ENCODE measurements at regions not wholly inside any gene's neighbourhood (a gene's known extent, or its start where the extent isn't known, plus 50 kb on each side); places are given as distances from the start of the nearest gene placed in this dataset.
"Not testable (repeated sequence)": the region's sequence is repeated elsewhere in the genome, so short reads cannot be mapped to it uniquely, and the experiment has no call there.

DNA sequence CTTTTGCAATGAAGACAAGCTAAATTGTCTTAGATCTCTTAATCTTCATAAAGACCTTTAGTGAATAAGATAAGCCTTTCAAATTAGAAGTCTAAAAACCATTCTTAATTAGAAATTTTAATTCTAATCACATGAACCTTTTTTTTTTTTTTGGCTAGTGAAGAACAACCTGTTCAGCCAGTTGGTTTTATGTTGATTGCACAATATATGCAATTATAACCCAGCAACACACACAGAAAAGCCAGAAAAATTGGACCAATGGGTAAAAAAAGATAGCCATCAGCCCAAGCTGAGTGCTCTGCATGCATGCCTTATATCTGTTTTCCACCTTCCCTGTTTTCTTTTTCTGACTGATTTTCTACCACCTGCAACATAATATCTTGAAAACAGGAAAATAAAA is 252.2 kb downstream of the SYT10 start:
- DNase-seq, result no peak

DNA sequence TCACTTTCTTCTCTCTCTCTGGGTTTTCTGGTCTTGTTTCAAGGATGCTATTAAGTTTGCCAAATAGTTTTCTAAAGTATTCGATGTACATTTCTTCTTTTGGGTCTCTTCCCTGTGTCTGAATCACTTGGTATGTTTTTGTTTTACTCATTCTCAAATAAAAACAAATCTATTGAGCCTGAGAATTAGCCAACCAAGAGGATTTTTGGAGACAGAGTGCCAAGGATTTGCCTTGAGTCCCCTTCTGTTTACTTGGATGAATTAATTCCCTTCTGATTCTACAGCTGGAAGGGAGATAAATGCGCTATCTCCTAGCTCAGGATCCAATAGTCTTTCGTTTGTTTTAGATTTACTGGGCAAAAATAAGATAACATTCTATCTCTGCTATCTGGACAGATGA is 255.5 kb downstream of the SYT10 start:
- no peak for DNase-seq

DNA sequence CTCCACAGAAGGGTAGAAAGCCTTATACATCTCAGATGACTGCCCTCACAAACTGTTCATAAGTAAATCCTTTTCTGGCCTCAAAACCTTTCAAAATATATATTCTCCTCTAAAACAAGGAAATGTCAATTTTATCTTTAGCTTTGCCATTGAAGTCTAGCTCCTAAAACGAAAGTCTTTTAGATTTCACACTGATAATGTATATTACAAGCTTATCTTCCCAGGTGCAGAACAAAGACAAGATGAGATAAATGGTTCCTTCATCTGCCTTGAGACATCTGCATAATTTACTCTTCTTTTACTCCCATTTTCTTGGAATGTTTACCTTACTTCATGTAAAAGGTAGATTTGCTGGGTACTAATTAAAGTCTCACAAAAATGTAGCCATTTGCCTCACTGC is 257.1 kb downstream of the SYT10 start:
- no peak for DNase-seq

DNA sequence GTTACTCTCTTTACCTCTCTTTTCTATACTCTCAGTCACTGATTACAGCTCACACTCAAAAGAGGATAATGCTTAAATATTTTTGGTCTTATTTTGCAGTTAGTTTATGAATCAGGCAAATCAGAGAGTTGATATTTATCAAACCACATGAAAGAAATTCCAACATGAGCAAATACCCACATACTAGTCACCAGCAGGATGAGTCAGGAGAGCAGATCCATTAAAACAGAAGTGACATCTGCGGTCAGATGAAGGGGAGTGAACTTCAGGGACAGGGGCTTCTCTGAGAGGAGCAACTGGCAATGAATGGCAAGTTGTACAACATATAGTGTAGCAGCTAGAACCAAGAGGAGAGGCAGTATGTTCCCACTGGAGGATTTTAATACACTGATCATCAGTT is 258.7 kb downstream of the SYT10 start:
- no peak for DNase-seq

DNA sequence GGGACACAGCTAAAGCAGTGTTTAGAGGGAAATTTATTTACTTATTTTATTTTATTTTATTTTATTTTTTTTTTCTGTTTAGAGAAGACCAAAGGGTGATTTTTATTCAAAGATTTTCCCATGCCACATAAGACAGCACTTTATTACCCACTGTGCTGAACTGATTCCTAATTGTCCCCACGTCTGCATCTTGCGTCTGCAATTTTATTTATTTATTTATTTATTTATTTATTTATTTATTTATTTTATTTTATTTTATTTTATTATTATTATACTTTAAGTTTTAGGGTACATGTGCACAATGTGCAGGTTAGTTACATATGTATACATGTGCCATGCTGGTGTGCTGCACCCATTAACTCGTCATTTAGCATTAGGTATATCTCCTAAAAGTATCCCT is 269.7 kb upstream of the PKP2 start:
- not testable (repeated sequence) for DNase-seq

DNA sequence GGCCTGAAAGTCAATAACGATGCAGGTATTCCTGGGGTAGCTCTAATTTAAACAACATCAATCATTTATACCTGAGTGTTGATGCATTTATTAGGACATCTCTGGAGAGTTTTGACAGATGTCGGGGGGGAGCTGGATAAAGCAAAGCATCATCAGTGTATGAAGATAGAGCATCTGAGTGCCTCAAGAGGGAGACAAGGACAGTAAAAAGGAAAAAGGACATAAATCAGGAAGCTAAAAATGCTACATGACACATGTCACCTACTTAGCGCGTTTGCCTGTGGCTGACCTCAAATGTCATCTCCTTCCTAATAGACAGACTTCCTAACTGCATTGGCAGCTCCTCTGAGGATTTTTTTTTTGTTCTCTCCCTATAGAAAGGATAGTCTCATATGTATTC is 259.5 kb upstream of the PKP2 start:
- DNase-seq, result no peak

DNA sequence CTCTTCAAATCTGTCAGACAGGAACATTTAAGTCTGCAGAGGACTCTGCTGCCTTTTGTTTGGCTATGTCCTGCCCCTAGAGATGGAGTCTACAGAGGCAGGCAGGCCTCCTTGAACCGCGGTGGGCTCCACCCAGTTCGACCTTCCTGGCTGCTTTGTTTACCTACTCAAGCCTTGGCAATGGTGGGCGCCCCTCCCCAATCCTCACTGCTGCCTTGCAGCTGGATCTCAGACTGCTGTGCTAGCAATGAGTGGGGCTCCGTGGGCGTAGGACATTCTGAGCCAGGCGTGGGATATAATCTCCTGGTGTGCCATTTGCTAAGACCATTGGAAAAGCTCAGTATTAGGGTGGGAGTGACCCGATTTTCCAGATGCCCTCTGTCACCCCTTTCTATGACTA is 250.7 kb upstream of the PKP2 start:
- DNase-seq, result not testable (repeated sequence)

DNA sequence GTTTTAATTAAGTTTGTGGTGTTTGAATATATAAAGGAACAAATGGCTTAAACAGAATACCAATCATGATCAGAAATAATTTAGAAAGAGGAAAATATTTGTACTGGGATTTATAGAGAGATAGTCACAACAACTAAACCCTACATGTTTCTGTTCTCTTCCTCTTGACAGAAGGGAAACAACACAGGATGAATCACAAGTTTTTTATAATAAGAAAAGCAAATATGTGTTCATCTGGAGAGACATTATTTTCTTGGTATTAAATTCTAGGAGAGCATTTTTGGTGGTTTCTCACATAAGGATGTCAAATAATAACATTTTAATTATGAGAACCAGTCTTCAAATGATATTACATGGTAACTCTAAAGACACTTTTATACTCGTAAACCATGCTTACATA is 232.9 kb upstream of the PKP2 start:
- DNase-seq, result no peak

DNA sequence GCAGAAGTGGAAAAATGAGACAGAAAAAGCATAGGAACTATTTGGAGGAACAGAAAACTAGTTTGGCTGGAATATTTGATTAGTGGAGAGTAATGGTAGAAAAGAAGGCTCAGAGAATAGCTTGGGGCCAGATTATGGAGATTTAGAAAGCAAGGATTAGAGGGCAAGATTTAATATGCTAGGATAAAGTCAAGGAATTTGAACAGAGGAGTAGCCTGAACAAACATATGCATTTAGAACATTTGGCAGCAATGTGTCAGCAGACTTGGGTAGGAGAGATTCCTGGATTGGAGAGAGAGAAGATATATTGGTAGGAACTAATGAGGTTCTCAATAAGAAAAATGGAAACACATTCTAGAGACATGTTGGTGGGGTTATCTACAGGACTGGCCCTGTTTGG is 229.2 kb upstream of the PKP2 start:
- no peak for DNase-seq

DNA sequence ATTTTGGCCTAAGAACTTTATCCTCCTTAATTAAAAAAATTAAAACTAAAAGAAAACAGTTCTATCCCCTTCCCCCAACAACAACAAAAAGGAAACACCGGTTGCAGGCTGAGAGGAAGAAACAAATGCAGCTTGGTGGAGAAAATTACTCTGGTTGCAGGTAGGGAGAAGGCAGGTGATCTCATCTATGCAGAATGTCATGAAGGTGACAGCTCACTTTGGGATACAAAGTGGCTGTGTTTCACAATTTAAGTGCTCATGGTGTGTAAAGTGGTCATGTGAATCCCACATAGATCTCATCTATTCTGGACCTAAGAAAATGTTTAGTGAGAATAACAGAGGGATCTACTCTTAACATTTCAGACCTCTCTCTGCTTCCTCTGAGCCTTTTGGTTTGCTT is 219.7 kb upstream of the PKP2 start:
- no peak for DNase-seq

DNA sequence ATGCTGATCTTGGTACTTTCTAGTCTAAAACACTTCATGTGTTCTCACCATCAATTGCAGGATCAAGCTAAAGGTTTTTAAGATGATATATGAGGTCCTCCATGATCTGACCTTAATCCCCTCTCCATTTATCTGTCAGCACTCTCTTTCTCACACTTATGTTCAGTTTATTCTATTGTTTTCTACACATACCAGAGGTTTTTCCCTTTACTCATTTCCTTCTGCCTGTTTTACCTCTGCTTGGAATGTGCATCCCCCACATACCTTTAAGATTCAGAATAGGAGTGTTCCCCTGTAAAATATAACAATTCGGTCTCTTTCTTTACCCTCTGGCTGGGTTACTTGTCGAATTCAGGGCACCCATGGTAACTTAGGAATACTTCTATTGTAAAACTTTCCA is 219.1 kb upstream of the PKP2 start:
- no peak for DNase-seq

DNA sequence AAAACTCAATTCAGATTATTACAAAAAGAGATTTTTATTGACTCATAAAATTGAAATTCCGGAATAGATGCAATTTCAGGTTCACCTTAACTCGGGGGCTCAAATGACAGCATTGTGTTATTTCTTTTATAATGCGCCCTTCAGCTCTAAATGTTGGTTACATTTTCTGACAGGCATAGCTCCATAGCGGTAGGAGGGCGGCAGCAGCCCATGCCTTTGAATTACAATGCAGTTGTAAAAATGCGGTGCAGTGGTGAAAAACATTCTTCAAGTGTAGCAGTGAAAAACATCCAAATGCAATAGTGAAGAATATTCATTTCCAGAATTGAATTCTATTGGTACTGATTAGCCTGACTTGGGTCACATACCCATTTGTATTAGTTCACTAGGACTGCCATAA is 215.3 kb upstream of the PKP2 start:
- DNase-seq, result no peak

DNA sequence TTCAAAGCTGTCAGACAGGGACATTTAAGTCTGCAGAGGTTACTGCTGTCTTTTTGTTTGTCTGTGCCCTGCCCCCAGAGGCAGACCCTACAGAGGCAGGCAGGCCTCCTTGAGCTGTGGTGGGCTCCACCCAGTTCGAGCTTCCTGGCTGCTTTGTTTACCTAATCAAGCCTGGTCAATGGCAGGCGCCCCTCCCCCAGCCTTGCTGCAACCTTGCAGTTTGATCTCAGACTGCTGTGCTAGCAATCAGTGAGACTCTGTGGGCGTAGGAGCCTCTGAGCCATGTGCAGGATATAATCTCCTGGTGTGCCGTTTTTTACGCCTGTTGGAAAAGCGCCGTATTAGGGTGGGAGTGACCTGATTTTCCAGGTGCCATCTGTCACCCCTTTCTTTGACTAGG is 211.2 kb upstream of the PKP2 start:
- DNase-seq, result not testable (repeated sequence)

DNA sequence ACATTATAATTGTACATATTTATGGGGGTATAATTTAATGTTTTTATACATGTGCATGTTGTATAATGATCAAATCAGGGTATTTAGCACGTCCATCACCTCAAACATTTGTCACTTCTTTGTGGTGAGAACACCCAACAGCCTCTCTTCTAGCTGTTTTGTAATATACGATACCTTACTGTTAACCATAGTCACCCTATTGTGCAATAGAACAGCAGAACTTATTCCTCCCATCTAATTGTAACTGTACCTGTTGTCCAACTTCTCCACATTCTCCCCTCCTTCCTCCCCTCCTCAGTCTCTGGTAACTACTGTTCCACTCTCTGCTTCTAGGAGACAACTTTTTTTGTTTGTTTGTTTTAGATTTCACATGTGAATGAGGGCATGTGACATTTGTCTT is 197.0 kb upstream of the PKP2 start:
- DNase-seq, result no peak

DNA sequence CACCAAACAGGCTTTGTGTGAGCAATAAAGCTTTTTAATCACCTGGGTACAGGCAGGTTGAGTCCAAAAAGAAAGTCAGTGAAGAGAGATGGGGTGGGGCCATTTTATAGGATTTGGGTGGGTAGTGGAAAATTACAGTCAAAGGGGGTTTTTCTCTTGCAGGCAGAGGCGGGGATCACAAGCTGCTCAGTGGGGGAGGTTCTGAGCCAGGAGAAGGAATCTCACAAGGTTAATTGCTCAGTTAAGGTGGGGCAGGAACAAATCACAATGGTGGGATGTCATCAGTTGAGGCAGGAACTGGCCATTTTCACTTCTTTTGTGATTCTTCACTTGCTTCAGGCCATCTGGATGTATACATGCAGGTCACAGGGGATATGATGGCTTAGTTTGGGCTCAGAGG is 191.3 kb upstream of the PKP2 start:
- not testable (repeated sequence) for DNase-seq

DNA sequence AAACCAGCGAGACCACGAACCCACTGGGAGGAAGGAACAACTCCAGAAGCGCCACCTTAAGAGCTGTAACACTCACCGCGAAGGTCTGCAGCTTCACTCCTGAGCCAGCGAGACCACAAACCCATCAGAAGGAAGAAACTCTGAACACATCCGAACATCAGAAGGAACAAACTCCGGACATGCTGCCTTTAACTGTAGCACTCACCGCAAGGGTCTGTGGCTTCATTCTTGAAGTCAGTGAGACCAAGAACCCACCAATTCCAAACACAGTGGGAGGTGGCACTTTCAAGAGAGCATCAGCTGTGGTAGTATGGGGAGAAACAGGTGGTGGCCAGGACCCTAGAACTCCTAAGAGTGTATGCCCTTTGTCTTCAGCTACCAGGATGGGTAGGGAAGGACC is 179.8 kb upstream of the PKP2 start:
- DNase-seq, result not testable (repeated sequence)

DNA sequence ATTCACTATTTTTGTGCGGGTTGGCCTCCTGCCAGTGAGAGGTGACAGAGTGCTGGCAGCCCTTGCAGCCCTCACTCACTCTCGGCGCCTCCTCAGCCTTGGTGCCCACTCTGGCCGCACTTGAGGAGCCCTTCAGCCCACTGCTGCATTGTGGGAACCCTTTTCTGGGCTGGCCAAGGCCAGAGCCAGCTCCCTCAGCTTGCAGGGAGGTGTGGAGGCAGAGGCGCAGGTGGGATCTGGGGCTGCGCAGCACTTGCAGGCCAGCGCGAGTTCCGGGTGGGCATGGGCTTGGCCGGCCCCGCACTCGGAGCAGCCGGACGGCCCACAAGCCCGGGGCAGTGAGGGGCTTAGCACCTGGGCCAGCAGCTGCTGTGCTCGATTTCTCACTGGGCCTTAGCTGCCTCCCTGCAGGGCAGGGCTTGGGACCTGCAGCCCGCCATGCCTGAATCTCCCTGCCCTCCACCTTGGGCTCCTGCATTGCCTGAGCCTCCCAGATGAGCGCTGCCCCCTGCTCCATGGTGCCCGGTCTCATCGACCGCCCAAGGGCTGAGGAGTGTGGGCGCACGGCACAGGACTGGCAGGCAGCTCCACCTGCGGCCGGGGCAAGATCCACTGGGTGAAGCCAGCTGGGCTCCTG is 178.7 kb upstream of the PKP2 start:
- not testable (repeated sequence) for DNase-seq

DNA sequence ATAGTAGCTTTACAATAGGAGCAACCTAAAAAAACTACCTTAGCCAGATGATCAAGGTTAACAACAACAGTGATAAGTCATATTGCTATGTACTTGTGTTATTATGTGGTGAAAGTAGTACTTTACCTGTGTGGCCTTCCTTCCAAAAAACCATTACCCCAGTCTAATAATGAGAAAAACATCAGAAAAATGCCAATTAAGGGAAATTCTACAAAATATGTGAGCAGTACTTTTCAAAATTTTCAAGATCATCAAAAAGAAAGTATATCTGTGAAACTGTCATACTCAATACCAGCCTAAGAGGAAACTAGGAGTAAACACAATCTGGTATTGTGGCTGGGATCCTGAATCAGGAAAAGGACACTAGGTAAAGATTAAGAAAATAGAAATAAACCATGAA is 165.3 kb upstream of the PKP2 start:
- no peak for DNase-seq

DNA sequence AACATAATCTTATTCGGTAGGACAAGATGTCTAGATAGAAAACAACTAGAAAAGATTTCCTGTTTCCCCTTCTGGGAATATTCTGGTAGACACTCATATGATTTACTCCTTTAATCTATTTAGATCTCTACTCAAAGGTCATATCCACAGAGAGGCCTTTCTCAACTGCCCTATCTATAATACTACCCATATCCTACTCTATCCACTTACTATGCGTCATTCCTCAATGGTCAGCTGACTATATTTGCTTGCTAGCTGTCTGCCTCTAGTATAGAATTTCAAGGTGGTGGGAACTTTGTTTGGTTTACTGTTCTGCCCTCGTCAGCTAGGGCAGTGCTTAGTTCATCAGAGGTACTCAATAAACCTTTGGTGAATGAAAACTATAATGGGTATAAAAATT is 157.8 kb upstream of the PKP2 start:
- no peak for DNase-seq

DNA sequence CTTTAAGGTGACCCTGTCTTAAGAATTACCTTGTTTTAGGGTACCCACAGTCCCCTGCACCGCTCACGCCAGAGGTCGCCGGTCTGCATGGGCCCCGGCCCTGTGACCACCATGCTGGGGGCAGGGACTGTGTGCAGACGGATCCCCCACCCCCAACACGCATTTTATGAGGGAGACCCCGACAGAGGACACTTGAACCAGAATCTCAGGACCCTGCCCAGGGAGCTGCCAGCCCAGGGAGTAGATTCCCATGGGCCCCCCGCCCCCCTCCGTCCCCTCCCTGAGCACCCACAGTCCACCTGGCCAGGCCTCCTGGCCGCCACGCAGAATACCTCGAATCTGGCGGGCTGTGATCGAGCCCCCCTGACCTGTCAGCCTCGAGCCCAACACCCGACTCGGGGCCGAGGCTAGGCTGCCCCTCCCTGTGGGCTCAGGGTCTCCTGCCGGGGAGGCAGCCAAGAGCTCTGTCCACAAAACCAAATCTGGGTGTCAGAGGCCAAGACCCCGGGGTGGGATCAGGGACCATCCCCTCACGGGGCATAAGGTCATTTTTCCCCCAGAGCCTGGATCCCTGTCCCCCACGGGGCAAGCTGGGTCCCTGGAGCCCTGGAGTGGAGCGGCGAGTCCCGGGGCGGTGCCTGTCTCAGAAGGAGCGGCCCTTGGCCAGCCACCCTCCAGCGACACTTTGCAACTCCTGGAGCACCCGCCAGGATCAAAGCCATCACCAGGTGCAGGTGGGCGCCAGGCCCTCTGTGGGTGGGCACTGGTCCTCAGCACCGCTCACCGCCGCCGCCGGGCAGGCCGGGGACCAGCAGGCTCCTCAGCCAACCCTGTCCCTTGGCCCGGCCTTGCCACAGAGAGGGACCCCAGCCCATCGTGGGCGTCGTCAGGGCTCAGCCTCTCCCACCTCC is 155.8 kb upstream of the PKP2 start:
- no peak for DNase-seq

DNA sequence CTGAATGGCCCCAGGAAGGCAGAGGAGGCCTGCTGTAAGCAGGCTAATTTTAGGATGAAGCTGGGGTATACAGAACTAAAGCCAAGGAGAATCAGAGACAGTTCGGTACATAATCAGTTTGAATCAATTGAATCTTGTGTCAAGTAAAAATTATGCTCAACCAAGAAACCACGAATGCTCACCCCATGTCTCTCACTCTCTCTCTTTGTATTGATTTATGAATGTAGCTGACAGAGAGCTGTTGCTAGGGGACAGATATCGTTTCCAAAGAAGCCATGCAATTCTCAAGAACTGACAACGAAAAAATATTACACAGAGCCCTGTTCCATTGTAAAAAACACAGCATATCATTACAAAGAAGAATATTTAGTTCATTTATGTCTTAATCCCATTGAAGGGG is 151.1 kb upstream of the PKP2 start:
- DNase-seq, result no peak

DNA sequence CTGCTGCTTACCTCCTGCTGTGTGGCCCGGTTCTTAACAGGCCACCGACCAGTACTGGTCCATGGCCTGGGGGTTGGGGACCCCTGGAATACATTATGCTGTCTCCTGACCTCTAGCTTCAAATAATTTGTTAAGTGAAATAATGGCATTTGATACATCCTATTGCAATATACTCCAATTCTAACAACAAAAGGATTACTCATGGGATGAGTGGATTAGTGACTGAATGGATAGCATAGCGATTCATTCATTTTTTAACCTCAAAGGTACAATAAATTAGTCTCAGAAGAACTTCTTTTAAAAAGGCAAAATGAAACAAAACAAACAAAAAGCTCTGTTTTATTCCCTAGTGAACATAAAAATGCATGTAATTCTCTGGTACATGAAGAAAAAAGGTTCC is 147.9 kb upstream of the PKP2 start:
- no peak for DNase-seq

DNA sequence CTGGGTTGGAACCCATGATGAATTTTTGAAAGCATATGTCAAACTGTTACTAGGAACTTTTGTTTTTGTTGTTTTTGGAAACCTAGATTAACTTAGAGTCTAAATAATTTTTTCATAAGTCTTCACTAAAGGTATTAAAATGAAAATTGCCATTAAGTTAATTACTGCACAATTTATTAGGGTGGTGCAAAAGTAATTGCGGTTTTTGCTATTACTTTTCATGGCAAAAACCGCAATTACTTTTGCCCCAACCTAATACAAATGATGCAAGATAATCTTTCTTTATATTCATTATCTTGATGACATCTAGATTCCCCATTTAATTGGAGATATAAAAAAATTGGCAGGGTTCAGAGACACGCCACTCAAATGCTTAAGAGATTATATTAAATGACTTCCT is 145.0 kb upstream of the PKP2 start:
- DNase-seq, result no peak

DNA sequence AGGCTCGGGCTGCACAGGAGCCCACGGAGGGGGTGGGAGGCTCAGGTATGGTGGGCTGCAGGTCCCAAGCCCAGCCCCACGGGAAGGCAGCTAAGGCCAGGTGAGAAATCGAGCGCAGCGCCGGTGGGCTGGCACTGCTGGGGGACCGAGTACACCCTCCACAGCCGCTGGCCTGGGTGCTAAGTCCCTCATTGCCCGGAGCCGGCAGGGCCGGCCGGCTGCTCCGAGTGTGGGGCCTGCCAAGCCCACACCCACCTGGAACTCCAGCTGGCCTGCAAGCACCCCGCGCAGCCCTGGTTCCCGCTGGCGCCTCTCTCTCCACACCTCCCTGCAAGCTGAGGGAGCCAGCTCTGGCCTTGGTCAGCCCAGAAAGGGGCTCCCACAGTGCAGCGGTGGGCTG is 137.4 kb upstream of the PKP2 start:
- DNase-seq, result not testable (repeated sequence)

Measured in tongue (tissue), 1 donor.